Skeletal muscle satellite cell (primary cell): ENCODE measurements at regions not wholly inside any gene's neighbourhood (a gene's known extent, or its start where the extent isn't known, plus 50 kb on each side); places are given as distances from the start of the nearest gene placed in this dataset.

Source experiments
- H3K27me3 ChIP-seq: 2 replicates; pipeline ENCODE4 v1.7.0; 2013; ENCODE audit warnings: low read length; ENCODE audit not compliant: control insufficient read depth, insufficient read depth
- H3K36me3 ChIP-seq: 2 replicates; pipeline ENCODE4 v1.7.0; 2013; ENCODE audit warnings: mild to moderate bottlenecking, control low read depth, low read length; ENCODE audit not compliant: insufficient read depth
- H3K4me1 ChIP-seq: 2 replicates; pipeline ENCODE4 v1.7.0; 2013; ENCODE audit warnings: low read length; ENCODE audit not compliant: control insufficient read depth, insufficient read depth
- H3K4me2 ChIP-seq: 2 replicates; pipeline ENCODE4 v1.7.0; 2013; ENCODE audit warnings: mild to moderate bottlenecking, low read length
- H3K4me3 ChIP-seq: 2 replicates; pipeline ENCODE4 v1.7.0; 2013; ENCODE audit warnings: low read length
- H3K9ac ChIP-seq: 2 replicates; pipeline ENCODE4 v1.7.0; 2013; ENCODE audit warnings: mild to moderate bottlenecking, low read depth, low read length, moderate library complexity
- H3K9me3 ChIP-seq: replicated peaks from 2 replicates; pipeline ENCODE4 v1.7.0; 2013; ENCODE audit warnings: mild to moderate bottlenecking, control low read depth, low read length

DNA sequence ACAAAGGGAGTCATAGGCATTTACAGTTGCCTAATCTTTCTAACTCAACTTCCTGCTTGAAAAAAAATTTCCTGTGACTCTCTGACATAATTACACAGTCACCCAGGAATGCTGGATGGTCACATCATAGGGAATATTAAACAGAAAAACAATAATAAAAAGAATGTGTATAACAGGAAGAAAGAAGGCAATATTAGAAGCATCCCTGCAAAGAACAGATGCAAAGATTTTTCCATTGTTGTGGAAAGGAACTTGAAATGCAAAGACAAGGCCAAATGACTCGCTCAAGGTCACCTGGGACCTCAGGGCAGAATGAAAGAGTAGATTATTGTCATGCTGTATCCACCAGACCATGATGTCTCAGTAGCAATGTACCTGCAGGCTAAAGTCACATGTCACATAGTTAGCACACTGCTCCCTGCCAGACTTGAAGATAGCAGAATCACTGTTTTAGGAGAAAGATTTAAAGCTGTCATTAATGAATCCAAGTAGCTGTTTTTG, 184.3 kb downstream of the CYYR1 start:
- H3K9me3 ChIP-seq = no peaks in the 10 kb centered on the region
- H3K27me3 ChIP-seq = no peaks in the 10 kb centered on the region
- H3K36me3 ChIP-seq = no peaks in the 10 kb centered on the region
- peak overlapping the region; percentile 13 for H3K4me2 ChIP-seq
- no peak overlapping the region for H3K4me3 ChIP-seq
- H3K9ac ChIP-seq = no peak overlapping the region
- peaks cover 28% of the 10 kb centered on the region for H3K4me1 ChIP-seq

GRCh38 chr21:26385721-26386120, 187.4 kb downstream of the CYYR1 start:
- no peak overlapping the region for H3K9ac ChIP-seq
- H3K36me3 ChIP-seq = no peaks in the 10 kb centered on the region
- H3K4me2 ChIP-seq = no peak overlapping the region
- H3K27me3 ChIP-seq = no peaks in the 10 kb centered on the region
- peaks cover 21% of the 10 kb centered on the region for H3K4me1 ChIP-seq
- H3K9me3 ChIP-seq = no peaks in the 10 kb centered on the region
- no peak overlapping the region for H3K4me3 ChIP-seq

GRCh38 chr21:26379561-26379960, 193.5 kb downstream of the CYYR1 start:
- Histone ChIP-seq H3K9me3 (no peaks in the 10 kb centered on the region), H3K36me3 (no peaks in the 10 kb centered on the region), H3K4me2 (no peak overlapping the region), H3K4me3 (no peak overlapping the region), H3K4me1 (no peaks in the 10 kb centered on the region), H3K27me3 (no peaks in the 10 kb centered on the region), H3K9ac (no peak overlapping the region)

DNA sequence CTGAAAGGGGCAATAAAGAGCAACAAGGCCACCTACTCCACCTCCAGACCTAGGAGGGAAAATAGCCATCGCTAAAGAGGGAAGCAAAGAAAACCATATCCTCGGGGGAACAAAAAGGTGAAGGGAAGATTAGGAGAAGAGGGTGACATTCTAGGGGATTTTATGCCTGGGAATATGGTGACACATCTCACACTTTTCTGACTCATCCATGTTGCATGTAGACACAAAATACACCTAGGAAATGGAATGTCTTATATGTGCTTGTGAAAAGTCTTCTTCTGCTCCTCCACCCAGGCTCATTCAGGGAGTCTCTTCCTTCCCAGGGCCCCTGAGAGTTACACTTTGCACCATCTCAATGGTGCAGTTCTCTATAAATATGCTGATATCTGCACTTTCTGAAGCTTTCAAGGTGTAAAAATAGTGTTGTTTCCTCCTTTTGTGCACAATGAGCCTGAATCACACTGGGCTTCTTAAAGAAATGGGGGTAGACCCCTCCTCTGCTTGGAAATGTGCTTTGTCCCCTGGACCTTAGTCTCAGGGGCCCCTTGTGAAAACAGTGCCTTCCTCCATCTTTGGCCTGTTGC, 195.9 kb downstream of the CYYR1 start:
- H3K36me3 ChIP-seq = no peaks in the 10 kb centered on the region
- H3K4me3 ChIP-seq = no peak overlapping the region
- H3K27me3 ChIP-seq = no peaks in the 10 kb centered on the region
- no peaks in the 10 kb centered on the region for H3K9me3 ChIP-seq
- H3K4me1 ChIP-seq = no peaks in the 10 kb centered on the region
- no peak overlapping the region for H3K9ac ChIP-seq
- H3K4me2 ChIP-seq = no peak overlapping the region

GRCh38 chr21:26374817-26375216, 198.3 kb downstream of the CYYR1 start:
- H3K4me2 ChIP-seq = no peak overlapping the region
- H3K9me3 ChIP-seq = no peaks in the 10 kb centered on the region
- no peaks in the 10 kb centered on the region for H3K4me1 ChIP-seq

DNA sequence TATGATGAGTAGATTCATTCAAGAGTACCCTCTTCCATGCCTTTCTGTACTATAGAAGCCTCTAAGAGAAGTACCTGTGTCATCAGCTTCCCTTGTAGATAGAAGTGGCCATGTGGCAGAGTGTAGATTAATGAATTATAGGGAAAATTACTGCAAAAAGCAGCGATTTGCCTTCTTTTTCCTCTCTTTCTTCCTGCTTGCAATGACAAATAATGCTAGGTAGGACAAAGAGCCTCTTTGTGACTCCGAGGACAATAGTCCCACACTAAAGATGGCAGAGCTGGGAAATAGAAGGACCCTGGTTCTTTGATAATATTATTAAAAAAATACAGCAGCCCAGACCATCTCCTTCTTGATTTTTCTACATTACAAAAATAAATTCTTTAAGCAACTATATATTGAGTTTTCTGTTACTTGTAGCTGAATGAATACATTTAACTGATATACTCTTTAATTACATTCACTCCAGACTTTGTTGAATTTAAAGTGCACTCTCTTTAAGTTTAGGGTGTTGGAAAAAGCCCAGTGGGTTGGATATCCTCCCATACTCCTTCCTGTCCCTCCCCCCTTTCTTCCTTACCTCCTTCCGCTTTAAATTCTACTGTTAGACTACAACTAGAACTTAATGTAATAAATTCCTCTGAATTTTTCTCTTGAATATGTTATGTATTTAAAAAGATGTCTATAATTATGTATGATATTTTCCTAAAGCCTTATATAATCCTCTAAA, 198.2 kb upstream of the APP start:
- H3K27me3 ChIP-seq = no peaks in the 10 kb centered on the region
- H3K4me3 ChIP-seq = no peak overlapping the region
- peaks cover 5% of the 10 kb centered on the region for H3K4me1 ChIP-seq
- no peaks in the 10 kb centered on the region for H3K36me3 ChIP-seq
- H3K4me2 ChIP-seq = no peak overlapping the region
- no peak overlapping the region for H3K9ac ChIP-seq
- H3K9me3 ChIP-seq = no peaks in the 10 kb centered on the region

More at GRCh38 chr21:26374817-26375216, 198.3 kb downstream of the CYYR1 start:
- Histone ChIP-seq H3K27me3 (no peaks in the 10 kb centered on the region), H3K36me3 (no peaks in the 10 kb centered on the region), H3K9ac (no peak overlapping the region), H3K4me3 (no peak overlapping the region)

- H3K9me3 ChIP-seq = no peaks in the 10 kb centered on the region
Measured at GRCh38 chr21:26366781-26367180, 196.2 kb upstream of the APP start.

DNA sequence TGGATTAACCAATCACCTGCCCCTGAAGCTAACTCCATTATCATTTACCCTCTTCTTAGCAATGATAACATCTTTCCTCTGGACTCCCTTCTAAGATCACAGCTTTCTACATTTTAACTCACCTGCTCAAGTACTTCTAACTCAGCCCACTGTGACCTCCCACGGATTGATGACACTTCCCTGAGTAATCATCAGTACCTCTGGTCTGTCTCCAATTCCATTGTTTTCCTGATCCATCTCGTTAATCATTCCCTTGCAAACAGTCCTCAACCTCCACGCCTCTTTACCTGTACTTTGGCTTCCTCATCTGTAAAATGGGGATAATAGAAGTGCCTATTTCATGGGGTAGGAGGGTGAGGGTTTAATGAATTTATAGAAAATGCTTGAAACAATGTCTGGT, 195.3 kb upstream of the APP start:
- Histone ChIP-seq H3K9ac (no peak overlapping the region), H3K9me3 (no peaks in the 10 kb centered on the region), H3K36me3 (no peaks in the 10 kb centered on the region), H3K4me1 (peaks cover 5% of the 10 kb centered on the region), H3K4me2 (no peak overlapping the region), H3K27me3 (no peaks in the 10 kb centered on the region), H3K4me3 (no peak overlapping the region)

More at GRCh38 chr21:26366781-26367180, 196.2 kb upstream of the APP start:
- Histone ChIP-seq H3K4me2 (no peak overlapping the region), H3K36me3 (no peaks in the 10 kb centered on the region), H3K9ac (no peak overlapping the region), H3K4me3 (no peak overlapping the region), H3K27me3 (no peaks in the 10 kb centered on the region), H3K4me1 (peaks cover 5% of the 10 kb centered on the region)

GRCh38 chr21:26351661-26352060, 181.1 kb upstream of the APP start:
- Histone ChIP-seq H3K9me3 (no peaks in the 10 kb centered on the region), H3K9ac (no peak overlapping the region), H3K4me3 (no peak overlapping the region), H3K4me1 (no peaks in the 10 kb centered on the region), H3K4me2 (no peak overlapping the region), H3K36me3 (no peaks in the 10 kb centered on the region), H3K27me3 (no peaks in the 10 kb centered on the region)

GRCh38 chr21:26332867-26333266, 162.3 kb upstream of the APP start:
- Histone ChIP-seq H3K4me1 (no peaks in the 10 kb centered on the region), H3K9ac (no peak overlapping the region), H3K9me3 (no peaks in the 10 kb centered on the region), H3K4me3 (no peak overlapping the region), H3K36me3 (no peaks in the 10 kb centered on the region), H3K4me2 (no peak overlapping the region), H3K27me3 (no peaks in the 10 kb centered on the region)

DNA sequence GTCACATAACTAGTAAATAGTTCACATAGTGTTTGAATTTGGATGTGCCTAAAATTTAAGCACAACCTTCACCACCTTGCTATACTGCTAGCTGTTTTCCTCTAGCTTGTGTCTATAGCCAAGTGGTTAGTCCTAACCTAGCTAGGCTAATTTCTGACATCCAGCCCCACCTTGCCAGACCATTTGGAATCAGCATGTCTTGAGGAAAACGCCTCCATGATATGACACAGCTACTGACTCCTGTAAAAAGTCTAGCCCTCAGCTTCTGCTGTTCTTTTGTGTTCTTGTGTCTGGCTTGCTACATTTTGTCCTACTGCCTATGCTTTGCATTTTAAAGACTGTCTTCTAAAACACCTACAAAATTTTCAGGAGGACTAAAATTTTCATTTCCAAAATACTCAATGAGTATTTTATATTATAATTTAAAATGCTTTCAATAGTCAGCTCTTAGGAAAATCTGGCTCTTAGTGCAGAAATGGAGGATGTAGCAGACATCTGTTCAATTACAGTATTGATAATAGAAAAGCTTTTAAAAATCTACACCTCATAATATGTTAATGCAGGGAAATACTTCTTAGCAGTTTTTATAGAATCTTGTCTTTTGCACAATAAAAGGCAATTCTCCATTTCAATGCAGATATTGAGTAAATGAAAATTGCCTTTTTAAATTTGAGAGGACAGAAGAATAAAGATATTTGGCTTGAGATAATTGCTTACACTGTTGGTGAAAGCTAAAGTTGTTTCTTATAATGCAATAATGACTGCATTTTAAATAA, 160.8 kb upstream of the APP start:
- Histone ChIP-seq H3K36me3 (no peaks in the 10 kb centered on the region), H3K4me1 (no peaks in the 10 kb centered on the region), H3K4me2 (no peak overlapping the region), H3K4me3 (no peak overlapping the region), H3K9ac (no peak overlapping the region), H3K9me3 (no peaks in the 10 kb centered on the region), H3K27me3 (no peaks in the 10 kb centered on the region)
